SKM-1 treated with dmso at 0.1 percent for 144 hours (cell line): ENCODE measurements at regions not wholly inside any gene's neighbourhood (a gene's known extent, or its start where the extent isn't known, plus 50 kb on each side); places are given as distances from the start of the nearest gene placed in this dataset.
"Not testable (repeated sequence)": the region's sequence is repeated elsewhere in the genome, so short reads cannot be mapped to it uniquely, and the experiment has no call there.

ENCODE experiments used
- DNase-seq: peaks from one replicate; lab custom pipeline; 2025; ENCODE audit not compliant: unreplicated experiment; lab: John Stamatoyannopoulos, UW

DNA sequence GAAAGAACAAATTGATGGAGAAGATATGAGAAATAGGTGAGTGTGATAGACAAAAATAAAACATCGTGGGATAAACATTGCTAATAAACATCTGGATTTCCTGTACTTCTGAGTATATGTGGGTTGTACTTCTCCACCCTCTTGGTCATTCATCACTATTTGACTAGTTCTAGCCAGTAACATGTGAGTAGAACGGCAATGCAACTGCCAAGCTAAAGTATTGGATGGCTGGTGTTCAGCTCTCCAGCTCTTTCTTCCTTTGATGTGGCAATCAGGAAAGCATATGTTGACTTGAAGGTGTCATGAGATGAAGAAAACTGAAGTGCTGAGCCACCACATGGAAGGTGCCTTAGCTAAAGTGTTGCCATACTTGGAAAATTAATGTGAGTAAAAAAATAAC lies 144.9 kb downstream of the SCG2 start:
- DNase-seq = no peak

DNA sequence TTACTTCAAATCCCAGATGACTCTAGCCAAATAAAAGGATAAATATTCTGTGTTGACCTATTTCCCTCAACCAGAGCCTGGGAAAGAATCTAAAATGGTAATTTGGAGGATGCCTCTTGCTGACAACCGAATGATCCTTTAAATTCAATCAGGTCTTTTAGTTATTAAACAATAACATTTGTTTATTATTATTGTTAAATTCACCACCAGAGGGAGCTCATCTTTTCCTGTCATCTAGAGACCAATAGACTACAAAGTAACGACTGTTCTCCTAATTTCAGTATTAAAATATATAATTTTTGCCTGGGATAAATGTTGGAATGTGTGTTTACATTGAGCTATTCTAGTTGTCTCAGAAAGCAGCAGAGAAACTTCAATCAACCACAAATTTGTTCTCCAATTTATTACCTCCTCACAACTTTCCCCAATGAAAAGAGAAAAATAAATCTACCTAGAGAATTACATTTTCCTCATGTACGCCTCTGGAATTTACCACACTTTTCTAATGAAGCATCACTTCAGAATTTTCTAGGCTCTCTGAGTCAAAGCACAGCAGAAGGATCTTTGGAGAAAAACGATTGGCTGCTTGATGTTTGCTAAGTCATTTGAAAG lies 142.7 kb downstream of the SCG2 start:
- no peak for DNase-seq

DNA sequence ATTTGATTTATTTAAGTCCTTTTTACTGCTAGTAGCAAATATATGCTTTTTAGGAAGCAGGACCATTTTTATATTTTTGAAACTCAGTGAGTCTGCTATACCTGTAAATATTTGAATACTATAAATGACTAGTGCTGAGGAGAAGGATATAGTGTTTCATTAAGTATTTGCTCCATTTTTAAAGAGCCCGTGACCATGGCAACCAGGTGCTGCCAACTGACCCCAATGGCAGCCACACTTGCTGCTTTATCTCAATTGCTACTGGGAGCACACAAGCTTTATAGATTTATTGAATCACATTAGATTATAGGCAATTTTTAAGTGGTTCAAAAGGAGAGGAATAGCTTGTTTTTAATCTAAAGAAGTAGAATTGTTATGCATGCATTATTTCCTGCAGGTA lies 142.0 kb downstream of the SCG2 start:
- no peak for DNase-seq

DNA sequence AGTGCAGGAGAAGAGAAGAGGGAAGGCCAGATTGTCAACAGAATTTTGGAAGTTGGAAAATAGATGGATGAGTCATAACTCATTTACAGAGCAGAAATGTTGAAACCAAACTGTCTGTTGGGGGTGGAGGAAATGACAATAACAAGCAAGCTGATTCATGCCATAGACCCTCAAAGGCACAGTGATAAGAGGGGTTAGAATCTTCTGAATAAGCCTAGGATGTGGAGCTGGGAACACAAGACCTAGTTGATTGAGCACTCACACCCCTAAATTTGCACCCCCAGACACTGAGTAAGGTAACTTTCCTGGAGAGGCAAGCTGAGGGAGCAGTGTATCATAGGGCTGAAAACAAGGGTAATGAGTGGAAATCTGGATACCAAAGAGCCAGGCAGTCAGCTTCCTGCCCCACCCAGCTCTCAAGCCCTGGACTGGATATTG lies 141.4 kb downstream of the SCG2 start:
- peak; percentile 19 for DNase-seq

DNA sequence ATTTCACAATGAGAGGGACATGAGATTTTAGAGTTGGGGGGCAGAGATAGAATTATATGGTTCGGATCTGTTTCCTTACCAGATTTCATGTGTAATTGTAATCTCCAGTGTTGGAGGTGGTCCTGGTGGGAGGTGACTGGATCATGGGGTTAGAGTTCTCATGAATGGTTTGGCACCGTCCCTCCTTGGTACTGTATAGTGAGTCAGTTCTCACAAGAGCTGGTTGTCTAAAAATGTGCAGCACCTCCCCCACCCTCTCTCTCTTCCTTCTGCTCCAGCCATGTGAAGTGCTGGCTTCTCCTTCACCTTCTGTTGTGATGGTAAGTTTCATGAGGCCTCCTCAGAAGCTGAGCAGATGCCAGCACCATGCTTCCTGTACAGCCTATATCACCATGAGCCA lies 138.1 kb downstream of the SCG2 start:
- DNase-seq = no peak

DNA sequence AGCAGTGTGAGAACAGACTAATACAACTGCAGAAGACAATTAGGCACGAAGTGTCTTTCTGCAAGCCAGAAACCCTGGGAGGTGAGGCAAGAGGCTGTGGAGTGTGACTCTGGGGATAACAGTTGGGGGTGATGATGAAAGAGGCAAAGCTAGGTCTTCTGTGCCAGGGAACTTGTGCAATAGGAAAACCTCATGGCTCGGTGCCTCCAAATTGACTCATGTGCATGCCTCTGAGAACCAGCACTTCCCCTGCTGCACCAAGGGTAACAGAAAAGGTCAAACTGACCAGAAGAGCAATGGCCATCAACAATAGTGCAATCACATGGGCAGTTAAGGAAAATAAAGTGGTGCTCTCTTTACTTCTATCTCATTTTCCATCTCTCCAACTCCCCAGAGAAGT lies 136.4 kb downstream of the SCG2 start:
- peak; percentile 98 for DNase-seq

DNA sequence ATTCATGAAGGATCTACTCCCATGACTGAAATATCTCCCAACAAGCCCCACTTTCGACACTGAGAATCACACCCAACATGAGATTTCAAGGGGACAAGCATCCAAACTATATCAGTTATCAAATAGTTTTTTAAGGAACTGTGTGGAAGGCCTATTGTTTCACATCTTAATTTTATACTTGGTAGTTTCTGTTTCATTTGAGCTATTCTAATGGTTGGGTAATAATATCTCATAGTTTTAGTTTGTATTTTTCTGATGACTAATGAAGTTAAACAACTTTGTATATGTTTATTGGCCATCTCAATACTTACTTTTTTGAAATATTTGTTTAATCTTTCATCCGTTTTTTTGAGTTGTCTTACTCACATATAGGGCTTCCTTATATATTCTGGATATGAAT lies 135.0 kb downstream of the SCG2 start:
- no peak for DNase-seq

DNA sequence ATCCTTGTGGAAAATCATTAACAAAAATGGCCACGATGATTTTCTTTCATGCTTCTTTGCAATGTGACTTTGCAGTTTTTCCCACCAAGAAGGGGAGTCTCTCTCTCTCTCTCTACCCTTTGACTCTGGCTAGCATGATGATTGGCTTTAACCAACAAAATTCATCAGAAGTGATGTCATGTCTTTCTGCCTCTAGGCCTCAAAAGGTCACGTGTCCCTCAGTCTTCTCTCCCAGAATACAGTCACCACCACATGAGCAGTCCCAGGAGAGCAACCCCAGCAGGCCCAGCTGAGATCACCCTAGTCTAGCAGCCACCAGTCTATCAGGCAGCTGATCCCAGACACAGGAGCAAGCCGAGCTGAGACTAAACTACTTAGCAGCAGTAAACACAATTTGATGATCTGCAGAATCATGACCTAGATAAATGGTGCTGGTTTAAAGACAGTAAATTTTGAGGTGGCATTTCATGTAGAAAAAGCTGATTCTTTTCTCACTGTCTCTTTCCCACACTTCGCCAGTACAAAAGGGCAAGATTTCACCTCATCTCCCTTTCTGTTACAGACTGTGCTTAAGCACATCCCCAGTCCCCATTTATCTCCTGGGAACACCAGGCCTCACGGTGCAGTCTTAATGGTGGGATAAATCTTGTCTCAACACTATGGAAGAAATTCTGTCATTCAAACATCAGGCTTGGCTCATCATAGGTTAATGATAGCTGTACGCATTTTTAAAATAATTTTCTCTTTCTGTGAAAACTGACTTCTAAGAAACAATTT lies 132.7 kb downstream of the SCG2 start:
- no peak for DNase-seq

DNA sequence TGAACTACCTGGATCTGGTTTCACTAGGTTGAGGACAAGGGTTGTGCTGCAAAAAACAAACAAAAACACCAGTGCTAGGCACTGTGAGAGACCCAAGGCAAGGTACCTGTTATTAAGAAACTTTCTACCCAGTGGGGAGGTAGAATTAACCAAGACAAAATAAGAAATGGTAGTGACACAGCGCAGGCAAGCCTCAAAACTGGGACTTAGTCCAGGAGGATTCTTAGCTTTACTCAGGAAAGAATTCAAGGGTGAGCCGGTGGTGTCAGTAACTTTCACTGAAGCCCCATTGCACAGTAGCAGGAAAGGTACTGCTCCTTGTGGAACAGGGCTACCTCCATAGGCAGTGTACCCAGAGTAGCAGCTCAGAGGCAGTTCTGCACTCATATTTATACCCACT lies 131.6 kb downstream of the SCG2 start:
- DNase-seq = no peak

DNA sequence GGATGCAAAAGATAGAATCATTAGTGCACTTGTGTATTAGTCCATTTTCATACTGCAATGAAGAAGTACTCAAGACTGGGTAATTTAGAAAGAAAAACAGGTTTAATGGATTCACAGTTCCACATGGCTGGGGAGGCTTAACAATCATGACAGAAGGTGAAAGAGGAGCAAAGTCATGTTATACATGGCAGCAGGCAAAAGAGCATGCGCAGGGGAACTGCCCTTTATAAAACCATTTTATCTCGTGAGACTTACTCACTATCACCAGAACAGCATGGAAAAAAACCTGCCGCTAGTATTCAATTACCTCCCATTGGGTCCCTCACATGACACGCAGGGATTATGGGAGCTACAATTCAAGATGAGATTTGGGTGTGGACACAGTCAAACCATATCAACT lies 129.4 kb downstream of the SCG2 start:
- no peak for DNase-seq

DNA sequence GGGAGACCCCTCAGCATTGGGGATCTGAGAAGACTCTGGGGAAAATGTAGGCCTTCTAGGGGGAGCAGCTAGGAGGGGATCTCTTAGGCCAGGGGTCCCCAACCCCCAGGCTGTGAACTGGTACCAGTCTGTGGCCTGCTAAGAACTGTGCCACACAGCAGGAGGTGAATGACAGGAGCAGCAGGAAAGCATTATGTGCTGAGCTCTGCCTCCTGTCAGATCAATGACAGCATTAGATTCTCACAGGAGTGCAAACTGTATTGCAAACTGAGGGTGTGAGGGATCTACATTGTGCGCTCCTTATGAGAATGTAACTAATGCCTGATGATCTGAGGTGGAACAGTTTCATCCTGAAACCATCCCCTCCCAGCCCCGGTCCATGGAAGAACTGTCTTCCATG lies 127.3 kb downstream of the SCG2 start:
- DNase-seq = no peak

DNA sequence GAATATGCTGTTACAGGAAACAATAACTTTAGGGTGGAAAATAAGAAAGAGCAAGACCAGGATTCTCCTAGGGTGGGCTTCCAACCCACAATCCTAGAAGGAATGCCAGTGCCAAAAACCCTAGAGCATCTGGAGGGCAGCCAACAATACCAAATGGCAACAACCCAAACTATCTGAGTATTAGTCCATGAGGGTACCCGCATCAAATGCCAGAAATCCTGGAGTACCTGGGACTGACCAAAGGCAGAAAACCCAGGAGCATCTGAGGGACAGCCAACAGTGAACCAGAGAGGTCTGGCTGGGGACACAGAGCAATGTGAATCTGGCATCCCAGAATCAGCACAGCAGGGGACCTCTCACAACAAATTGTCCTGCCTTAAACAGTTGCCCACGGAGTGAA lies 126.3 kb downstream of the SCG2 start:
- DNase-seq = no peak

DNA sequence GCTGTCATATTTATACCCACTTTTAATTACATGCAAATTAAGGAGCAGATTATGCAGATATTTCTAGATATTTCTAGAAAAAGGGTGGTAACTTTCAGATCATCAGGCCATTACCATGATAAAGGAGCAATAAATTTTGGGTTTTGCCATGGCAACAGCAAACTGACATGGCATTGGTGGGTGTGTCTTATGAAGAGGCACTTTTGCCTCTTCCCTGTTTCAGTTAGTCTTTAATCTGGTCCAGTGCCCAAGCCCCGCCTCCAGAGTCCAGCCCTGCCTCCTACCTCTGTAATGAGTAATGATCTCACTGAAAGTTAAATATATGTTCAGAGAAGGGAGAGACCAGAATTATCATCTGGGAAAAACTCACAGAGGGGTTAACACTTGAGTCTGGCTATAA lies 124.8 kb downstream of the SCG2 start:
- DNase-seq = no peak

GRCh38 chr2:223481486-223481885 lies 120.7 kb downstream of the SCG2 start:
- DNase-seq = no peak

DNA sequence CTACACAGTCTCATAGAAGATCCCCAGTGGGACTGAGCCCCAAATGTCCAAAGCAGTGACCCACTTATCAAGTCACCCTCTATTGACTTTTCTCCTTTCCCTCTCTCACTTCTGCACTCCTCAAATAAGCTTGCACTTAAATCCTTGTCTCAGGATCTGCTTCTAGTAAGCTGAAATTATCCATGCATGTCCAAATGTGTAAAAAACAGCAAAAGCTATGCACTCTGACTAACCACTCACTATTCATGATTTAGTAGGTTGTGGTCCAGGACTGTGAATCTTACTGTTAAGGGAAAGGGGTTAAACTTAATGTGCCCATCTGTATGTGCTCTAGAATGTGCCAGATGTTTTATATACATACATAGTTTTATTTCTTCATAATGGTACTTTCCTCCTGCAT lies 115.4 kb downstream of the SCG2 start:
- no peak for DNase-seq

GRCh38 chr2:223487214-223487846 lies 114.8 kb downstream of the SCG2 start:
- no peak for DNase-seq

GRCh38 chr2:223488814-223489213 lies 113.3 kb downstream of the SCG2 start:
- no peak for DNase-seq

DNA sequence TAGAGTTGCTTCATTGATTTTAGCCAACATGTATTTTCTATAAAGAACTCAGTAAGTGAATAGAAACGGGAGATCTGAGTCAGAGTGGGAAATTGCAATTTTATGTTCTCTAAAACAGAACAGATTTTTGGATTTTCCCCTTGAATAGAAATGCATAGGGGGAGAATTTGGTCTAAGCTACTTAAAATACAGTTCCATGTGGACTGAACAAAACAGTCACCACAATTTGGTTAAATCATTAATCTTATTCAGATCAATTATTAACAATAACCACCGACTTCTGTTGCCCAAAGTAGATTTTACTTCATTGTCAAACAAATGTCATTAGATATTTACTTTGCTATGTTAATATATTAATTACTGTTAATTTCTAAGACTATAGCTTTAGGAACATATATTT lies 107.7 kb downstream of the SCG2 start:
- DNase-seq = no peak

DNA sequence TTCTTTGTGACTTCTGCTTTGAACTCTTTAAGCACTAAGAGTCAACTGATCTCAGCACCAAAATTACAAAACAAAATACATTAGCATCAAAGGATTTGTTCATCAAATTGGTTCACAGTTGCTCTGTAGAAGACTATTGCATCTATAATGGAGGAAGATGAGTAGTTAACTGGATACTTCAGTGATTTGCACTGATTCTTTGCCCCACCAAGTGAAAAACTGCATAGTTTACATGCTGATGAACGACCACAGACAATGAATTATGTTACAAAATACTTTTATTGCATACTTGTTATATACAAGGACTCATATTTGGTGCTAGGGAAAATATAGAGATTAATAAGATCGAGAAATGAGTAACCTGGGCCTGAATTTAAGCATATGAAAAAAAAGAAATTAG lies 107.2 kb downstream of the SCG2 start:
- no peak for DNase-seq

- not testable (repeated sequence) for DNase-seq
Observed at GRCh38 chr2:223496853-223497252, 105.3 kb downstream of the SCG2 start.

GRCh38 chr2:223500709-223501108 lies 101.5 kb downstream of the SCG2 start:
- DNase-seq = no peak

DNA sequence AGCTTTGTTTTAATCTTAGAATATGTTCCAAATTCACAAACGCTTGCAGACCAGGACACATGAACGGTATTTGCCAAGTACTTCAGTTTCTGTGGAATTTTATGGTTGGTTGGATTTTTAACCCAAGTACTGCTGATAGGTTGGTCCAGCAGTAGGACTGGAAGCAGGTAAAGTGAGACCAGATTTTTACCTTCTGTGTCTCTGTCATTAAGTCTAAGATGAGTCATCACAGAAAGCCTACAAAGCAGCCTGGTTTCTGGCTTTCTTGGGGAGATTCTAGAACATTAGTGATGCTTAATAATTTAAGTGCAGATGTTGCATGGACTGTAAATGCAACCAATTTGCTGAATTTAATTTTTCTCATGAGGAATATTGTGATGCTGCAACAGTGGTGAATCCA lies 100.5 kb downstream of the SCG2 start:
- no peak for DNase-seq
